ENCODE measurements at regions not wholly inside any gene's neighbourhood (a gene's known extent, or its start where the extent isn't known, plus 50 kb on each side); places are given as distances from the start of the nearest gene placed in this dataset.

DNA sequence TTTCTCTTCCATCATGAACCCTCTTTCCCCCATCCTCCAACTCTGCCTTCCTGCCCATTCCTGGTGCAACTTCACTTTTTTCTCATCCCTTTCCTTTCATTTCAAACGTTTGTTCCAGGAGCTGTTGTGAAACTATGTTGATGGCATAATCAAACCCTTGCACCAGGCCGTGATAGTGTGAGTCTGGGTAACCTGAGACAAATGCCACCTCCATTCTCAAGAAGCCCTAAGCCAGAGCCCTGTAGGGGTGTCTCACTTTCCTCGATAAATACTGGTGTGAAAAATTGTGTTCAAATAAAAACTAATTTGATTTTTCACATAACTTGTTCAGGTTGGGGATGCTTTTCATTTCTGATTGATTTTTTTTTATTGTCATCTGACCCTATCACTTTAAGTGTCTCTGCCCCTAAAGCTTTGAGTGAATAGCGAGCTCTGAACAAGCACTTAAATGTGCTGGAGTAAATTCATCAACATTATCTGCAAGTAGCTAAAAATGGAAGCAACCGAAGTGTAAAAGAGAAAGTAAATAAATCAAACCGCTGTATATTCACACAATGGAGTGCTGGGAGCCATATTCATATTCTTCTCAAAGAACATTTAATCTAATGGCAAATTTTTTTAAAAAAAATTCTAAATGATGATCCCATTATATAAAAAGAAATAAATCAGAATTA lies 303.1 kb upstream of the CDYL start:
- TF ChIP-seq, protein P1, sequence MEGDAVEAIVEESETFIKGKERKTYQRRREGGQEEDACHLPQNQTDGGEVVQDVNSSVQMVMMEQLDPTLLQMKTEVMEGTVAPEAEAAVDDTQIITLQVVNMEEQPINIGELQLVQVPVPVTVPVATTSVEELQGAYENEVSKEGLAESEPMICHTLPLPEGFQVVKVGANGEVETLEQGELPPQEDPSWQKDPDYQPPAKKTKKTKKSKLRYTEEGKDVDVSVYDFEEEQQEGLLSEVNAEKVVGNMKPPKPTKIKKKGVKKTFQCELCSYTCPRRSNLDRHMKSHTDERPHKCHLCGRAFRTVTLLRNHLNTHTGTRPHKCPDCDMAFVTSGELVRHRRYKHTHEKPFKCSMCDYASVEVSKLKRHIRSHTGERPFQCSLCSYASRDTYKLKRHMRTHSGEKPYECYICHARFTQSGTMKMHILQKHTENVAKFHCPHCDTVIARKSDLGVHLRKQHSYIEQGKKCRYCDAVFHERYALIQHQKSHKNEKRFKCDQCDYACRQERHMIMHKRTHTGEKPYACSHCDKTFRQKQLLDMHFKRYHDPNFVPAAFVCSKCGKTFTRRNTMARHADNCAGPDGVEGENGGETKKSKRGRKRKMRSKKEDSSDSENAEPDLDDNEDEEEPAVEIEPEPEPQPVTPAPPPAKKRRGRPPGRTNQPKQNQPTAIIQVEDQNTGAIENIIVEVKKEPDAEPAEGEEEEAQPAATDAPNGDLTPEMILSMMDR (IDR thresholded peaks at IDR 0.05): no peak
- no peak for TF ChIP-seq POLR2A (IDR thresholded peaks at IDR 0.05)

Data from lower leg skin (tissue), 3 donors.